WI38 (cell line): ENCODE measurements at regions not wholly inside any gene's neighbourhood (a gene's known extent, or its start where the extent isn't known, plus 50 kb on each side); places are given as distances from the start of the nearest gene placed in this dataset.

Experiments
- H3K4me3 ChIP-seq: 2 replicates; pipeline ENCODE4 v1.5.1; 2011; ENCODE audit warnings: low read depth, mild to moderate bottlenecking, control low read depth, low read length
- TF ChIP-seq, protein P1 (sequence below): IDR thresholded peaks from 2 replicates; pipeline ENCODE4 v1.5.1; 2012; ENCODE audit warnings: low read depth, mild to moderate bottlenecking, control low read depth, low read length

DNA sequence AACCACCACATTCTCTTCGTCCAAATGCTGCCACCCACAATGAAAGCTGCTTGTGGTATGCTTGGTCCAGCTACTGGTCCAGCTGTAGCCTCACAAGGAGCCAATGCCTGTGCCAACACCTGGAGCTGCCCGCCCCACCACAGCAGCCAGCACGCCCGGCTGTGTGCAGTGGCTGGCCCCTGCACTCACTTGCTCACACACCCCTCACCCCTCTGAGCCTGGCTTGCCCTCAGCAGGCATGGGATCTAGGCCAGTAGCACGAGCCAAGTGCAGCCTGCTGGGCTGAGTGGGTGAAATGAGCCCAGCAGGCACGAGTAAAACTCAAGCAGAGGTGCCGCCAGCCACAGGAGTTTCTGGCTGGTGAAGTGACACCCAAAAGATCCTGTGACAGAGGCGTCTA is 2096.4 kb upstream of the PCDH20 start:
- H3K4me3 ChIP-seq = no peak overlapping the region
- TF ChIP-seq, protein P1, sequence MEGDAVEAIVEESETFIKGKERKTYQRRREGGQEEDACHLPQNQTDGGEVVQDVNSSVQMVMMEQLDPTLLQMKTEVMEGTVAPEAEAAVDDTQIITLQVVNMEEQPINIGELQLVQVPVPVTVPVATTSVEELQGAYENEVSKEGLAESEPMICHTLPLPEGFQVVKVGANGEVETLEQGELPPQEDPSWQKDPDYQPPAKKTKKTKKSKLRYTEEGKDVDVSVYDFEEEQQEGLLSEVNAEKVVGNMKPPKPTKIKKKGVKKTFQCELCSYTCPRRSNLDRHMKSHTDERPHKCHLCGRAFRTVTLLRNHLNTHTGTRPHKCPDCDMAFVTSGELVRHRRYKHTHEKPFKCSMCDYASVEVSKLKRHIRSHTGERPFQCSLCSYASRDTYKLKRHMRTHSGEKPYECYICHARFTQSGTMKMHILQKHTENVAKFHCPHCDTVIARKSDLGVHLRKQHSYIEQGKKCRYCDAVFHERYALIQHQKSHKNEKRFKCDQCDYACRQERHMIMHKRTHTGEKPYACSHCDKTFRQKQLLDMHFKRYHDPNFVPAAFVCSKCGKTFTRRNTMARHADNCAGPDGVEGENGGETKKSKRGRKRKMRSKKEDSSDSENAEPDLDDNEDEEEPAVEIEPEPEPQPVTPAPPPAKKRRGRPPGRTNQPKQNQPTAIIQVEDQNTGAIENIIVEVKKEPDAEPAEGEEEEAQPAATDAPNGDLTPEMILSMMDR = no peak

DNA sequence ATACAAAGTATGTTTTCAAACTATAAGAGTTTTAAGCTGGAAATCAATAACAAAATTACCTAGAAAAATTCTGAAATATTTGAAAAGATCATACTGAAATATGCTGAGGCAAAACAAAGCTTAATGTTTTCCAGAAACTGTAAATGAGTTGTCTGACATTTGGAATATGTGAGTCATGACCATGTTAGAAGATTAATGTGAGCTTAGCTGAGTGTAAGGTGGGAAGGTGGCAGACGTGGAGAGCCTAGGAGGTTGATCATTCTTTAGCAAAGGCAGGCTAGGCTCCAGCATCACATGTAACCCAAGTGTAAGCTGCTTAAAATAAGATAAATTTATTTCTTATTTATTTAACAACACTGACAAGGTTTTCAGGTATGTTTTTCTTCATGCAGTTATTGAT is 2086.1 kb upstream of the PCDH20 start:
- no peak overlapping the region for H3K4me3 ChIP-seq
- TF ChIP-seq, protein P1 = no peak

DNA sequence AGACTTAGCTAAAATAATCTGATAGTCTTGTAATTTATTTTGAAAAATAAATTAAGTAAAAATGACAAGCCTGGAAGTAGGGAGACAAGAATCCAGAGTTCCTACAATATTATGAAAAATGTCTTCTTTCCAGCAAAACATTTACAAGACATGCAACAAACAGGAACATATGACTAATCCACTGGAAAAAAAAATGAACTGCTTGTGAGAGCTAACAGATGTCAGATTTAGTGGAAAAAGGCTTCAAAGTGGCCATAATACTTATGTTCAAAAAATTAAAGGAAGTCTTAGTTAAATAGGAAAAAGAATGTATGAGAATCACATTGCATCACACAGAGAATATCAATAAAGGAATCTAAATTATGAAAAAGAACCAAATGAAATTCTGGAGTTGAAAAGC is 2082.0 kb upstream of the PCDH20 start:
- H3K4me3 ChIP-seq = no peak overlapping the region
- TF ChIP-seq, protein P1 = no peak

DNA sequence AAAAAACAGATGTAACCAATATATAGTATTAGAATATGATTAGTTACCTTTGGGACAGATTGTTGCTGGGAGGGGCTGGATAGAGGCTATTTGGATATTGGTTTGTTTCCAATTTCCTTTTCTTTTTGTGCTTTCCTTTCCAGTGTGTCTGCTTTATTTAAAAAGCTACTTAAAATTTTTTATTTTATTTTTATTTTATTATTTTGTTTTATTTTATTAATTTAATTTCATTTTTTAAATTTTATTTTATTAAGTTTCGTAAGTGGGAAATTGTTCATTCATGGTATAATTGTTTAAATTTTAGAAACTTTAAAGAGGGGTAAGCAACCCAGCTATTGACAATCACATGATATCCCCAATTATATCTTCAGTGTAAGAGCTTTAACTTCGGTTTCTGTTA is 2077.0 kb upstream of the PCDH20 start:
- TF ChIP-seq, protein P1 = no peak
- H3K4me3 ChIP-seq = no peak overlapping the region

DNA sequence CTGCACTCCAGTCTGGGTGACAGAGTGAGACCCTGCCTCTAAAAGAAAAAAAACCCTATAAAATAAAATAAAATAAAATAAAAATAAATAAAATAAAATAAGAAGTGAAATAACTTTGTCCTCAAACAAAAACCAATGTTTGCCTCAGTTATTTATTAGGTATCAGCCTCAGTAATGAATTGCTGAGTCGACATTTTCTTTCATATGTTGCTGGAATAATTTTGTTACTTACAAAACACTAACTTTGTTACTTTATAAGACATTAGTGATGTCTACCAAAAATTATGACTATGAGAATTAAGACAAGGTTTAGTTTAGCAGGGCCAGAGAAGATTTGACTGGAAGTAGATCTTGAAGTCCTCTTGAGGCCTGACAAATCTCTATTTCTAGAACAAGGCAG is 2074.5 kb upstream of the PCDH20 start:
- TF ChIP-seq, protein P1 = no peak
- no peak overlapping the region for H3K4me3 ChIP-seq

DNA sequence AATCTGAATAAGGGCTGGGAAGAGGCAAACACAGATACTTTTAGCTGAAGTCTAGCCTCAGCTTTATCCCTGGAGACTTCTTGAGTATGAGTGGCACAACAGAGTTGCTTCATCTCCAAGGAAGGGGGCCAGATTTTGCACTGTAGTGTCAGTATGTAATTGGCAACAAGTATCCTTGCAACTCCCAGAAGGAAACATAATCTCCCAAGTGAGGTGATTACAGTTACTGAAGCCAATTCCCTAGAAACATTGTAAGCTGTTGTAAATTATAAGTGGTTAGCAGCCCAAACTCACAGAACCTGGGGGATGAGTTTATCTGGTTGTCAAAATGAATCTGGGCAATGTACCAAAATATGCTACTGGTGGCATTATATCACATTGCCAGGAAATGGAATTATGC is 2065.7 kb upstream of the PCDH20 start:
- H3K4me3 ChIP-seq = no peak overlapping the region
- TF ChIP-seq, protein P1 = no peak

DNA sequence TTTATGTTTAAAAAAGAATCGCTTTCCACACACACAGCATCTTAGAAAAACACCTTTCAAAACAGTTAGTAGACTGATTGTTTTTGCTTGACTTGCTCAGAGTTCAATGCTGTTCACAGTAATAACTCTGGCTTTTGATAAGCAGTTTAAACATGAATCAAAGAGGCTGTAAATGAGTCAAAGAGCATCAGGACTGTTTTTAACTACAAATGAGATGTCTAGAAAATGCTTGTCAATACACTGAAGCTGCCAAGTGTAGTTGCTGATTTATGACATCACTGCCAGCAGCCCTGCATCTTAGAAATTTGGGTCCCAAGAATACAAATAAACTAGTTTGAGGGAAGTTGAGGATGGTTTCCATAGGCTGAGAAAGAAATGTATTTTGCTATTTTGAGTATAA is 2057.1 kb upstream of the PCDH20 start:
- TF ChIP-seq, protein P1 = no peak
- no peak overlapping the region for H3K4me3 ChIP-seq
